PC-3 (cell line): ENCODE measurements at regions not wholly inside any gene's neighbourhood (a gene's known extent, or its start where the extent isn't known, plus 50 kb on each side); places are given as distances from the start of the nearest gene placed in this dataset.

Experiments used
- ATAC-seq: fragments of 200-7000 bp; cut with Tn5 transposase; 2 replicates; pipeline ENCODE4 v1.9.1; 2020; ENCODE audit warnings: mild to moderate bottlenecking, moderate library complexity
- BruUV-seq: library from RNA; stranded (reverse); fragments of 400-500 nt; replicated peaks from 2 replicates; lab custom pipeline; 2021; lab: Mats Ljungman, UMichigan
- CTCF ChIA-PET: fragments of 300-600 bp; sonication (Branson Sonifier 250); formaldehyde crosslinking; loops from one replicate; lab custom pipeline; 2022; ENCODE audit warnings: antibody characterized with exemption; lab: Charles Lee
- POLR2A ChIA-PET: fragments of 300-600 bp; sonication (Branson Sonifier 250); formaldehyde crosslinking; loops from one replicate; lab custom pipeline; 2022; ENCODE audit warnings: antibody characterized with exemption; ENCODE audit not compliant: unreplicated experiment; lab: Charles Lee
- DNase-seq: peaks from one replicate; pipeline ENCODE4 v3.0.0-alpha.2; 2015
- H2AFZ ChIP-seq: fragments of 300-600 bp; sonication (generic); 2 replicates; pipeline ENCODE4 v1.6.0; 2016; ENCODE audit warnings: antibody characterized with exemption, low read length
- H3F3A ChIP-seq: fragments of 300-600 bp; sonication (generic); one replicate; pipeline ENCODE4 v1.6.0; 2017; ENCODE audit warnings: antibody characterized with exemption, low read length, control low read depth, mild to moderate bottlenecking; ENCODE audit not compliant: unreplicated experiment
- H3K27ac ChIP-seq: fragments of 300-600 bp; sonication (generic); 2 replicates; pipeline ENCODE4 v1.5.1; 2016; ENCODE audit warnings: mild to moderate bottlenecking, low read length
- H3K27me3 ChIP-seq: fragments of 300-600 bp; sonication (generic); 2 replicates; pipeline ENCODE4 v1.6.1; 2016; ENCODE audit warnings: low read length, mixed read lengths
- H3K36me3 ChIP-seq: fragments of 300-600 bp; sonication (generic); 2 replicates; pipeline ENCODE4 v1.6.1; 2016; ENCODE audit warnings: low read depth, mixed run types, low read length, mixed read lengths
- H3K4me1 ChIP-seq: fragments of 300-600 bp; sonication (generic); 2 replicates; pipeline ENCODE4 v1.5.1; 2016; ENCODE audit warnings: low read length; ENCODE audit not compliant: insufficient read depth
- H3K4me2 ChIP-seq: fragments of 300-600 bp; sonication (generic); 2 replicates; pipeline ENCODE4 v1.6.0; 2016; ENCODE audit warnings: low read length
- H3K4me3 ChIP-seq: fragments of 300-600 bp; sonication (generic); 2 replicates; pipeline ENCODE4 v1.5.1; 2016; ENCODE audit warnings: mild to moderate bottlenecking, low read length, mixed read lengths
- H3K79me2 ChIP-seq: fragments of 300-600 bp; sonication (generic); 2 replicates; pipeline ENCODE4 v1.6.1; 2017; ENCODE audit warnings: low read length, mixed read lengths
- H3K9ac ChIP-seq: fragments of 300-600 bp; sonication (generic); 2 replicates; pipeline ENCODE4 v1.6.0; 2016; ENCODE audit warnings: mild to moderate bottlenecking, low read length
- H3K9me2 ChIP-seq: fragments of 300-600 bp; sonication (generic); replicated peaks from 2 replicates; pipeline ENCODE4 v1.6.1; 2016; ENCODE audit warnings: mixed run types, low read length, mixed read lengths
- H3K9me3 ChIP-seq: fragments of 300-600 bp; sonication (generic); 2 replicates; pipeline ENCODE4 v1.6.1; 2016; ENCODE audit warnings: low read length, mixed read lengths
- H4K20me1 ChIP-seq: fragments of 300-600 bp; sonication (generic); 2 replicates; pipeline ENCODE4 v1.6.1; 2016; ENCODE audit warnings: low read length, mixed read lengths
- EZH2 ChIP-seq: fragments of 300-600 bp; sonication (generic); IDR thresholded peaks from one replicate; pipeline ENCODE4 v1.6.1; 2017; ENCODE audit warnings: antibody characterized with exemption, mild to moderate bottlenecking, low read length; ENCODE audit not compliant: unreplicated experiment
- EZH2phosphoT487 ChIP-seq: fragments of 300-600 bp; sonication (generic); IDR thresholded peaks from 2 replicates; pipeline ENCODE4 v1.6.1; 2018; ENCODE audit warnings: mild to moderate bottlenecking, antibody characterized with exemption, low read length, borderline replicate concordance
- intact Hi-C: fragments of 100-400 bp; cut with micrococcal nuclease; formaldehyde crosslinking; loops from 2 replicates; pipeline ENCODE4 v1.9.0; 2023
- TF ChIP-seq, protein P1 (sequence below): fragments of 300-600 bp; sonication (generic); conservative IDR thresholded peaks from 2 replicates; pipeline ENCODE4 v1.5.1; 2017; ENCODE audit warnings: antibody characterized with exemption, low read depth, mild to moderate bottlenecking, low read length

DNA sequence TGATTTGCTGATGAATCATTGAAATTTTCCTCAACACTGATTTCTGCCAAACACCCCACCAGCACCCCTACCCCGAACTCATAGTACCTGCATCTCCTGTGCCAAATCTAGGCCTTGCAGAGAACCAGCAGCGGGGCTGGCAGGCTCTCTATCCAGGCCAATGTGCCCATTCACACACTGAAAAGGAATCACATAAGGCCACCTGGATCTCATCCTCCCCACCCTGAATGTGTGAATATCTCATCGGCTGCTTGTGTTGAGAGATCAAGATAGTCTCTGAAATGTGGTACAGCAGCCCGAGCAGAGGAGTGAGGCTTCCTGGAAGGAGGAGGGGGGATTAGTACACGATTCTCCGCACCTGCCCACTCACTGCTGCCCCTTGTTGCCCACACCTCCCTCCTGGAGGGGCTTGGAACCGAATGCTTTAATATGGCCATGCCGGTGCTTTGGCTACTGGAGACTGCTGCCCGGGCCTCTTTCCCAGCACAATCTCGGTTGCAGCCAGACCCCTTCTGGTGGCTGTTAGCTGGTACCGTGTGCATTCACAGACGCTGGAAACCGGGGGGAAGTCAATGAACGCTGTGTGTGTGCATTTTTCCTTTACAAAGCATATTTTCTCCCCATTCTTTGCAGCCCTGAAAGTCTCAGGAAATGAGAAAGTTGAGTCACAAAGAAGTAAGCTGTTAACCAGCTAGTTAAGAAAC is 619.5 kb downstream of the MATN1 start:
- TF ChIP-seq EZH2phosphoT487, result no peak
- Histone ChIP-seq H3K9ac (no peak overlapping the region), H3K27ac (no peak overlapping the region), H3K4me1 (no peaks in the 10 kb centered on the region), H3K9me3 (no peaks in the 10 kb centered on the region), H3K36me3 (no peaks in the 10 kb centered on the region), H3K27me3 (peaks cover 40% of the 10 kb centered on the region), H3F3A (no peaks in the 10 kb centered on the region), H3K4me2 (no peak overlapping the region), H2AFZ (no peak overlapping the region), H3K4me3 (no peak overlapping the region), H3K9me2 (no peaks in the 10 kb centered on the region), H4K20me1 (no peaks in the 10 kb centered on the region), H3K79me2 (no peaks in the 10 kb centered on the region)
- no peak for ATAC-seq
- POLR2A ChIA-PET, result no interaction called here
- no peak for DNase-seq
- no TSS peak for BruUV-seq
- CTCF ChIA-PET, result interaction anchor here (0.6 kb wide), 1 partner anchor 577 kb away, joined by 3 read pairs; no protein-coding TSS in a partner anchor
- intact Hi-C loops, result no loop called here

DNA sequence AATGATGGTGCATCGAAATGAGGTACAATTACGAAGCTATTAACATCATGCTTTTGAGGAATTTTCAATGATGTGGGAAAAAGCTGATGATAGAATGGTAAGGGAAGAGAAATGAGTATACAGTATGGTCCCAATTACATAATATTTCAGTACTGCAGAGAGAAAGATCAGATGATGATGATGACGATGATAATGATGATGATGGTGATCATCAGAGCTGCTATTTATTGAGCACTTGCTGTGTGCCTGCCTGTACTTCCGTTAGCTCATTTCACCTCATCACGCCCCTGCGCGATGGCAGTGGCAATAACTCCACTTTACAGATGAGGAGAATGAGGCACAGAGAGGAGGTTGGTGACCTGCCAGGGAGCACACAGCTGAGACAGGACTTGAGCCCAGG is 620.8 kb downstream of the MATN1 start:
- H3K4me2 ChIP-seq, result no peak overlapping the region
- no peaks in the 10 kb centered on the region for H3K9me2 ChIP-seq
- no peaks in the 10 kb centered on the region for H3F3A ChIP-seq
- ChIA-PET CTCF (no interaction called here), POLR2A (no interaction called here)
- BruUV-seq, result no TSS peak
- H3K27ac ChIP-seq, result no peak overlapping the region
- no peaks in the 10 kb centered on the region for H3K4me1 ChIP-seq
- intact Hi-C loops, result no loop called here
- H4K20me1 ChIP-seq, result no peaks in the 10 kb centered on the region
- no peak overlapping the region for H3K9ac ChIP-seq
- H3K4me3 ChIP-seq, result no peak overlapping the region
- H2AFZ ChIP-seq, result no peak overlapping the region
- no peaks in the 10 kb centered on the region for H3K36me3 ChIP-seq
- ATAC-seq (no peak), DNase-seq (no peak)
- H3K27me3 ChIP-seq, result peaks cover 28% of the 10 kb centered on the region
- H3K79me2 ChIP-seq, result no peaks in the 10 kb centered on the region
- TF ChIP-seq, protein P1, sequence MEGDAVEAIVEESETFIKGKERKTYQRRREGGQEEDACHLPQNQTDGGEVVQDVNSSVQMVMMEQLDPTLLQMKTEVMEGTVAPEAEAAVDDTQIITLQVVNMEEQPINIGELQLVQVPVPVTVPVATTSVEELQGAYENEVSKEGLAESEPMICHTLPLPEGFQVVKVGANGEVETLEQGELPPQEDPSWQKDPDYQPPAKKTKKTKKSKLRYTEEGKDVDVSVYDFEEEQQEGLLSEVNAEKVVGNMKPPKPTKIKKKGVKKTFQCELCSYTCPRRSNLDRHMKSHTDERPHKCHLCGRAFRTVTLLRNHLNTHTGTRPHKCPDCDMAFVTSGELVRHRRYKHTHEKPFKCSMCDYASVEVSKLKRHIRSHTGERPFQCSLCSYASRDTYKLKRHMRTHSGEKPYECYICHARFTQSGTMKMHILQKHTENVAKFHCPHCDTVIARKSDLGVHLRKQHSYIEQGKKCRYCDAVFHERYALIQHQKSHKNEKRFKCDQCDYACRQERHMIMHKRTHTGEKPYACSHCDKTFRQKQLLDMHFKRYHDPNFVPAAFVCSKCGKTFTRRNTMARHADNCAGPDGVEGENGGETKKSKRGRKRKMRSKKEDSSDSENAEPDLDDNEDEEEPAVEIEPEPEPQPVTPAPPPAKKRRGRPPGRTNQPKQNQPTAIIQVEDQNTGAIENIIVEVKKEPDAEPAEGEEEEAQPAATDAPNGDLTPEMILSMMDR, result no peak
- TF ChIP-seq EZH2, result no peak
- TF ChIP-seq EZH2phosphoT487, result no peak
- no peaks in the 10 kb centered on the region for H3K9me3 ChIP-seq

DNA sequence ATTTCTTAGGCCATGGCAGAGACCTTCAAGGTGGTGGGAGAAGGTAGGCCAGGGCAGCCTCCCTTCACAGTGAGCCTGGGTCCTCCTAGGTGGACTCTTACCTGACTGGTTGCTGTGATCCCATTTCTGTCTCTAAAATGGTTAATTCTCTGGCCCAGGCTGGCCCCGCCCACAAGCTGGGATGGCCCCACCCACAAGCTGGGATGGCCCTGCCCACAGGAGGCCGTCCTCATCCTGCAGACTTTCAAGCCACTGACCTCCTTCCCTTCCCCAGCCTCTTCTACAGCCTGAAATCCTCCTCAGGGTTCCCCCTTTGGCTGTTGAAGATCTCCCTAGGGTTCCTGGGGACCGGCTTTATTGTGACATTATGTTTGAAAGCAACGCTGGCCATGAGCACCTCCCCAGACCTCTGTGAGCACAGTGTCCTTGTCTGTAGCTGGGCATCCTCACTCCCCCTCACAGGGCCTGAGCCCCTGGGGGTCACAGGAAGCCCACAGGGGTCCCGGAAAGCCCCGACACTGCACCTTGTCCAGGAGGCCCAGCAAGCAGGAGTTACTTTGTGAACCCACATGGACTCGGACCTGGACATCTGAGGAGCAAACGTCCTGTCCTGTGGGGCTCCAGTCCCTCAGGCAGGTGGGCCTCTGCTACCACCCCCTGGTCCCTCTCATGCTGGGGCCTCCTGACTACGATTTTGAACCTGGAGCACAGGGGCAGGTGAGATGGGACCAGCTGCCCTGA is 621.7 kb downstream of the MATN1 start:
- Histone ChIP-seq H3K9me2 (no peaks in the 10 kb centered on the region), H3K9me3 (no peaks in the 10 kb centered on the region), H3K27ac (no peak overlapping the region), H3K79me2 (no peaks in the 10 kb centered on the region), H3K4me1 (no peaks in the 10 kb centered on the region), H3K4me3 (no peak overlapping the region), H3K36me3 (no peaks in the 10 kb centered on the region), H3K4me2 (no peak overlapping the region), H3F3A (no peaks in the 10 kb centered on the region), H3K27me3 (peaks cover 25% of the 10 kb centered on the region), H3K9ac (no peak overlapping the region), H2AFZ (no peak overlapping the region), H4K20me1 (no peaks in the 10 kb centered on the region)
- ATAC-seq, result no peak
- no TSS peak for BruUV-seq
- intact Hi-C loops, result no loop called here
- CTCF ChIA-PET, result no interaction called here
- no peak for TF ChIP-seq EZH2
- TF ChIP-seq, protein P1, result no peak
- no peak for TF ChIP-seq EZH2phosphoT487
- POLR2A ChIA-PET, result no interaction called here
- DNase-seq, result no peak
